GM04503 (cell line): ENCODE measurements at regions not wholly inside any gene's neighbourhood (a gene's known extent, or its start where the extent isn't known, plus 50 kb on each side); places are given as distances from the start of the nearest gene placed in this dataset.

Experiments used
- DNase-seq: peaks from one replicate; pipeline ENCODE4 v3.0.0-alpha.2; 2012; ENCODE audit warnings: low read depth

- DNase-seq: no peak
These were observed 50.6 kb upstream of the IFNGR1 start for GRCh38 chr6:137269803-137270202.

GRCh38 chr6:137269347-137269746 is 50.2 kb upstream of the IFNGR1 start:
- DNase-seq: no peak
